GM23338 (cell line): ENCODE measurements at regions not wholly inside any gene's neighbourhood (a gene's known extent, or its start where the extent isn't known, plus 50 kb on each side); places are given as distances from the start of the nearest gene placed in this dataset.

Source experiments
- ATAC-seq: fragments of 200-7000 bp; cut with Tn5 transposase; 3 replicates; pipeline ENCODE4 v1.9.1; 2020
- DNase-seq: peaks from one replicate; pipeline ENCODE4 v3.0.0-alpha.2; 2015; ENCODE audit warnings: low spot score
- H2AFZ ChIP-seq: fragments of 200-600 bp; sonication (generic); 2 replicates; pipeline ENCODE4 v1.8.0; 2016; ENCODE audit warnings: antibody characterized with exemption, mild to moderate bottlenecking, moderate library complexity
- H3F3A ChIP-seq: fragments of 200-600 bp; sonication (generic); replicated peaks from 2 replicates; pipeline ENCODE4 v1.8.0; 2017; ENCODE audit warnings: antibody characterized with exemption, mixed run types, low read depth
- H3K27ac ChIP-seq: fragments of 200-600 bp; sonication (generic); 2 replicates; pipeline ENCODE4 v1.6.1; 2016; ENCODE audit warnings: low read depth
- H3K27me3 ChIP-seq: fragments of 200-600 bp; sonication (generic); 2 replicates; pipeline ENCODE4 v1.8.0; 2016; ENCODE audit warnings: mild to moderate bottlenecking, mixed run types, moderate library complexity; ENCODE audit not compliant: insufficient read depth
- H3K36me3 ChIP-seq: fragments of 200-600 bp; sonication (generic); 2 replicates; pipeline ENCODE4 v1.8.0; 2016; ENCODE audit warnings: mild to moderate bottlenecking; ENCODE audit not compliant: insufficient read depth
- H3K4me1 ChIP-seq: fragments of 200-600 bp; sonication (generic); 2 replicates; pipeline ENCODE4 v1.8.0; 2016; ENCODE audit warnings: mild to moderate bottlenecking, moderate library complexity; ENCODE audit not compliant: insufficient read depth
- H3K4me2 ChIP-seq: fragments of 200-600 bp; sonication (generic); 2 replicates; pipeline ENCODE4 v1.7.1; 2017; ENCODE audit warnings: mixed run types
- H3K4me3 ChIP-seq: fragments of 200-600 bp; sonication (generic); 2 replicates; pipeline ENCODE4 v1.6.1; 2016; ENCODE audit warnings: mixed run types
- H3K79me2 ChIP-seq: fragments of 200-600 bp; sonication (generic); replicated peaks from 2 replicates; pipeline ENCODE4 v1.8.0; 2017; ENCODE audit warnings: mild to moderate bottlenecking; ENCODE audit not compliant: insufficient read depth
- H3K9me2 ChIP-seq: fragments of 200-600 bp; sonication (generic); 2 replicates; pipeline ENCODE4 v1.8.0; 2017; ENCODE audit not compliant: insufficient read depth
- H4K20me1 ChIP-seq: fragments of 200-600 bp; sonication (generic); replicated peaks from 2 replicates; pipeline ENCODE4 v1.8.0; 2017; ENCODE audit warnings: mild to moderate bottlenecking; ENCODE audit not compliant: insufficient read depth
- H3K27ac Mint-ChIP-seq: 2 replicates; pipeline ENCODE4 v1.8.0; 2020; ENCODE audit warnings: inconsistent platforms, mild to moderate bottlenecking, moderate library complexity, mixed read lengths
- H3K27me3 Mint-ChIP-seq: 3 replicates; pipeline ENCODE4 v1.8.0; 2022; ENCODE audit warnings: low read depth, mild to moderate bottlenecking, moderate library complexity, mixed read lengths, inconsistent platforms; ENCODE audit not compliant: insufficient read depth, poor library complexity
- H3K36me3 Mint-ChIP-seq: 3 replicates; pipeline ENCODE4 v1.8.0; 2021; ENCODE audit warnings: low read depth, mild to moderate bottlenecking, inconsistent platforms, moderate library complexity, mixed read lengths
- H3K4me1 Mint-ChIP-seq: 3 replicates; pipeline ENCODE4 v1.8.0; 2020; ENCODE audit warnings: mild to moderate bottlenecking, inconsistent platforms, mixed read lengths
- H3K4me3 Mint-ChIP-seq: 3 replicates; pipeline ENCODE4 v1.8.0; 2021; ENCODE audit warnings: moderate library complexity, mild to moderate bottlenecking, inconsistent platforms, mixed read lengths
- H3K9me3 Mint-ChIP-seq: 3 replicates; pipeline ENCODE4 v1.8.0; 2020; ENCODE audit warnings: moderate library complexity, mild to moderate bottlenecking, inconsistent platforms, mixed read lengths
- EZH2phosphoT487 ChIP-seq: fragments of 200-600 bp; sonication (generic); IDR thresholded peaks from one replicate; pipeline ENCODE4 v1.8.1; 2018; ENCODE audit warnings: antibody characterized with exemption; ENCODE audit not compliant: unreplicated experiment
- JUNB ChIP-seq: IDR thresholded peaks from one replicate; pipeline ENCODE4 v1.6.1; 2016; ENCODE audit warnings: antibody characterized with exemption; ENCODE audit not compliant: unreplicated experiment
- POLR2AphosphoS5 ChIP-seq: IDR thresholded peaks from 2 replicates; pipeline ENCODE4 v1.6.1; 2016; ENCODE audit warnings: antibody characterized with exemption, low read depth
- STAT1 ChIP-seq: IDR thresholded peaks from one replicate; pipeline ENCODE4 v1.6.1; 2016; ENCODE audit warnings: antibody characterized with exemption; ENCODE audit not compliant: unreplicated experiment
- ZNF462 ChIP-seq: fragments of 250-450 bp; sonication (Bioruptor Pico); IDR thresholded peaks from 2 replicates; pipeline ENCODE4 v1.5.0; 2020; ENCODE audit warnings: mild to moderate bottlenecking, moderate library complexity
- TF ChIP-seq, protein P1 (sequence below): IDR thresholded peaks from 2 replicates; pipeline ENCODE4 v1.6.1; 2016; ENCODE audit warnings: antibody characterized with exemption
- TF ChIP-seq, protein P2 (sequence below), 2 experiments: fragments of 200-600 bp in 1 of 2; sonication (generic) in 1 of 2; conservative IDR thresholded peaks; 2 replicates each; pipeline versions ENCODE4 v1.5.1 to v1.6.1; 2016 to 2017; ENCODE audit warnings: antibody characterized with exemption in 2 of 2, low read depth in 2 of 2, mild to moderate bottlenecking in 2 of 2, moderate library complexity in 1 of 2

DNA sequence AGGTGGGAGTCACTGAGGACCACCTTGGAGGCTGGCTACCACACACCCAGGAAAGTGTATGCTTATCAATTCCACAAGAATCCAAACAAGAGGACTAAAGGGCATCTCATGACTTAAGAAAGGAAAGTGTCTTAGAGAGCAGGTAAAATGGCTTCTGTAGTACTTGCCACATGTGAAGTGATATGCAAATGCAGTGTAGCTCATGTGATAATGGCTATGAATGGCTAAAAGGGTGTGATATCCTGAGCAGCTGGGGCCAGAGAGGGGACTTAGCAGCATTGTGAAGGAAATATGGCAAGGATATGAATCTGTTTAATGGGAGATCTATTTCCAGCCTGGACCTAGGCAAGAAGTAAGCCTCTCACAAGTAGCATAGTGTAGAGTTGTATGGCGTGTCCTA is 90.5 kb downstream of the BUB3 start (continued):
- TF ChIP-seq ZNF462 (CRISPR knock-in tag) (no peak), EZH2phosphoT487 (no peak), STAT1 (no peak), POLR2AphosphoS5 (no peak)

DNA sequence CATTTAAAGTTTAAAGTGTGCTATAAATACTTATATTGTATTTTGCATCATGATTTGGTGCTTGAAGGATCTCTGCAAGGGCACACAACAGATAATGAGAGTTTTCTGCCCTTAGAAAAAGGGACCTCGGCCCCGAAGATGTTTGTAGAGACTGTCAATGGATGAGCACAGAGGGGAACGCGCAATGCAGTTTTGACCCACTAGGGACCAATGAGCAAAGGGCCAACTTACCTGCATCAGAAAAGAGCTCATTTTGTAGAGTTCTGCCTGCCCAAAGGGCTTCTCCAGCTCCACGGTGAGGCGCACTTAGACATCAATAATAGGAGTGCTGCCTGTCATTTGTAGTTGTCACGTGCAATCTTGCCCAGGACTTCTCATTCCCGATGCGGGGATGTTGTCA is 91.1 kb downstream of the BUB3 start:
- TF ChIP-seq ZNF462 (CRISPR knock-in tag): no peak
- no peak for TF ChIP-seq JUNB
- TF ChIP-seq, protein P1, sequence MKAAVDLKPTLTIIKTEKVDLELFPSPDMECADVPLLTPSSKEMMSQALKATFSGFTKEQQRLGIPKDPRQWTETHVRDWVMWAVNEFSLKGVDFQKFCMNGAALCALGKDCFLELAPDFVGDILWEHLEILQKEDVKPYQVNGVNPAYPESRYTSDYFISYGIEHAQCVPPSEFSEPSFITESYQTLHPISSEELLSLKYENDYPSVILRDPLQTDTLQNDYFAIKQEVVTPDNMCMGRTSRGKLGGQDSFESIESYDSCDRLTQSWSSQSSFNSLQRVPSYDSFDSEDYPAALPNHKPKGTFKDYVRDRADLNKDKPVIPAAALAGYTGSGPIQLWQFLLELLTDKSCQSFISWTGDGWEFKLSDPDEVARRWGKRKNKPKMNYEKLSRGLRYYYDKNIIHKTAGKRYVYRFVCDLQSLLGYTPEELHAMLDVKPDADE: no peak
- no peak for TF ChIP-seq EZH2phosphoT487
- TF ChIP-seq STAT1: no peak
- TF ChIP-seq, protein P2, sequence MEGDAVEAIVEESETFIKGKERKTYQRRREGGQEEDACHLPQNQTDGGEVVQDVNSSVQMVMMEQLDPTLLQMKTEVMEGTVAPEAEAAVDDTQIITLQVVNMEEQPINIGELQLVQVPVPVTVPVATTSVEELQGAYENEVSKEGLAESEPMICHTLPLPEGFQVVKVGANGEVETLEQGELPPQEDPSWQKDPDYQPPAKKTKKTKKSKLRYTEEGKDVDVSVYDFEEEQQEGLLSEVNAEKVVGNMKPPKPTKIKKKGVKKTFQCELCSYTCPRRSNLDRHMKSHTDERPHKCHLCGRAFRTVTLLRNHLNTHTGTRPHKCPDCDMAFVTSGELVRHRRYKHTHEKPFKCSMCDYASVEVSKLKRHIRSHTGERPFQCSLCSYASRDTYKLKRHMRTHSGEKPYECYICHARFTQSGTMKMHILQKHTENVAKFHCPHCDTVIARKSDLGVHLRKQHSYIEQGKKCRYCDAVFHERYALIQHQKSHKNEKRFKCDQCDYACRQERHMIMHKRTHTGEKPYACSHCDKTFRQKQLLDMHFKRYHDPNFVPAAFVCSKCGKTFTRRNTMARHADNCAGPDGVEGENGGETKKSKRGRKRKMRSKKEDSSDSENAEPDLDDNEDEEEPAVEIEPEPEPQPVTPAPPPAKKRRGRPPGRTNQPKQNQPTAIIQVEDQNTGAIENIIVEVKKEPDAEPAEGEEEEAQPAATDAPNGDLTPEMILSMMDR (conservative IDR thresholded peaks at IDR 0.05; ENCODE audit: low read depth in 2 of 2): peak; percentile 26 to 33
- no peaks in the 10 kb centered on the region for H3K36me3 ChIP-seq
- H3K4me3 Mint-ChIP-seq: no peak overlapping the region
- H4K20me1 ChIP-seq: no peaks in the 10 kb centered on the region; the same call in 1 of the 2 replicates
- H3K9me2 ChIP-seq: no peaks in the 10 kb centered on the region
- H3K27ac ChIP-seq: no peak overlapping the region
- no peaks in the 10 kb centered on the region for H3K4me1 ChIP-seq
- peaks cover 8% of the 10 kb centered on the region for H3K4me1 Mint-ChIP-seq
- DNase-seq (peak; percentile 63), ATAC-seq (peak; percentile 77)
- no peaks in the 10 kb centered on the region for H3K79me2 ChIP-seq
- H3K4me3 ChIP-seq: no peak overlapping the region
- no peaks in the 10 kb centered on the region for H3K36me3 Mint-ChIP-seq
- H3K4me2 ChIP-seq: no peak overlapping the region
- no peak overlapping the region for H3K27ac Mint-ChIP-seq
- no peaks in the 10 kb centered on the region for H3F3A ChIP-seq
- no peaks in the 10 kb centered on the region for H3K27me3 ChIP-seq
- H2AFZ ChIP-seq: no peak overlapping the region
- peaks cover 1% of the 10 kb centered on the region for H3K27me3 Mint-ChIP-seq
- no peaks in the 10 kb centered on the region for H3K9me3 Mint-ChIP-seq
